ENCODE measurements at regions not wholly inside any gene's neighbourhood (a gene's known extent, or its start where the extent isn't known, plus 50 kb on each side); places are given as distances from the start of the nearest gene placed in this dataset.

- DNase-seq: peak; percentile 79
These were observed 50.5 kb upstream of the BMPER start for GRCh38 chr7:33854801-33855350.
